ENCODE measurements at regions not wholly inside any gene's neighbourhood (a gene's known extent, or its start where the extent isn't known, plus 50 kb on each side); places are given as distances from the start of the nearest gene placed in this dataset.

DNA sequence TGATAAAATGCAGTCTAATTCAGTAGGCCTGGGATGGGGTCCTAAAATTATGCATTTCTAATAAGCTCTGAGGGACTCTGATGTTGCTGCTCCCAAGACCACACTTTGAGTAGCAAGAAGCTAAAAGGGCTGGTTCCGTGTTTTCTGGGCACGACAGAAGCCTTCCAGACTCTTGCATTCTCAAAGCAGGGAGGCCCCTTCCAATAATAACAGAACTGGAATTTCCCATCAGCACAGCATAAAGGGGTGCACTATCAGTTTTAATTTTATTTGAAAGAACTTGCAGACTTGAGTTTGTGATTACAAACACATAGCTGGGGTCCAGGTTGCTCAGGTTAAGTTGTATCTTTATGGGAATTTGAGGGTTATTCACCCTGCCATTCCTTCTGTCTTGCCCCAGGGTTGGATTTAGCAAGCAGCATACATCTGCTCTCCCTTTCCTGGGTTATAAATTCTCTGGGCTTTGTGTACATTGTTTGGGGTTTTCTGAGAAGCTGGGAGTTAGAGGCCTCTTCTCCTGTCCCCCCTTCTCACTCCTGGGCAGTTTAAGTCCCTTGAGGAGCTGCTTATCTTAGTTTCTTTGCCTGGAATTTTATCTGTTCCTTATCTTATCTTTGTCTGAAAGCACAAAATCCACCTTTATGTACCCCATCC lies 94.2 kb upstream of the SLC2A1 start:
- intact Hi-C loops (cut with micrococcal nuclease; ENCODE audit: unreplicated experiment) = no loop called here
- in situ Hi-C loops (cut with HindIII; ENCODE audit: low pct_unique_long_range_greater_than_20kb, low sequenced_read_pairs) = no loop called here
- Histone ChIP-seq H3K4me3 (ENCODE audit: low read depth in 2 of 2, low read length in 2 of 2) (no peak overlapping the region), H3K9me3 (ENCODE audit: control insufficient read depth, insufficient read depth, low read depth, low read length) (no peaks in the 10 kb centered on the region), H3K36me3 (ENCODE audit: control insufficient read depth, insufficient read depth, low read length) (no peaks in the 10 kb centered on the region), H3K4me1 (ENCODE audit: control insufficient read depth, insufficient read depth, low read length) (no peaks in the 10 kb centered on the region), H3K27ac (ENCODE audit: low read length) (no peak overlapping the region), H3K27me3 (ENCODE audit: control insufficient read depth, insufficient read depth, low read length) (no peaks in the 10 kb centered on the region)
- no TSS peak for BruUV-seq (replicated peaks)
- ATAC-seq = no peak
- POLR2A ChIA-PET = no interaction called here
- CTCF ChIA-PET = no interaction called here
- TF ChIP-seq SIN3A (IDR thresholded peaks at IDR 0.05; ENCODE audit: borderline replicate concordance, insufficient read depth, low read depth, low read length) (no peak), TCF7L2 (IDR thresholded peaks at IDR 0.05; ENCODE audit: low read depth, low read length) (no peak), CTCF (IDR thresholded peaks at IDR 0.05) (no peak), POLR2AphosphoS5 (IDR thresholded peaks at IDR 0.05; ENCODE audit: low read depth, low read length) (no peak), REST (IDR thresholded peaks at IDR 0.05; ENCODE audit: insufficient read depth in 1 of 2, low read depth in 2 of 2, low read length in 1 of 2) (no peak)
- DNase-seq (ENCODE audit: low read depth, low spot score) = no peak

- in situ Hi-C loops (cut with HindIII; ENCODE audit: low pct_unique_long_range_greater_than_20kb, low sequenced_read_pairs) = no loop called here
- CTCF ChIA-PET = no interaction called here
Measured at GRCh38 chr1:43052322-43052721, 93.7 kb upstream of the SLC2A1 start.

More at GRCh38 chr1:43052322-43052721, 93.7 kb upstream of the SLC2A1 start:
- BruUV-seq (replicated peaks) = no TSS peak
- intact Hi-C loops (cut with micrococcal nuclease; ENCODE audit: unreplicated experiment) = no loop called here
- Histone ChIP-seq H3K27ac (ENCODE audit: low read length) (no peak overlapping the region), H3K27me3 (ENCODE audit: control insufficient read depth, insufficient read depth, low read length) (no peaks in the 10 kb centered on the region), H3K4me3 (ENCODE audit: low read depth in 2 of 2, low read length in 2 of 2) (no peak overlapping the region), H3K9me3 (ENCODE audit: control insufficient read depth, insufficient read depth, low read depth, low read length) (no peaks in the 10 kb centered on the region), H3K36me3 (ENCODE audit: control insufficient read depth, insufficient read depth, low read length) (no peaks in the 10 kb centered on the region), H3K4me1 (ENCODE audit: control insufficient read depth, insufficient read depth, low read length) (no peaks in the 10 kb centered on the region)
- ATAC-seq (no peak), DNase-seq (ENCODE audit: low read depth, low spot score) (no peak)
- POLR2A ChIA-PET = no interaction called here
- TF ChIP-seq SIN3A (IDR thresholded peaks at IDR 0.05; ENCODE audit: borderline replicate concordance, insufficient read depth, low read depth, low read length) (no peak), POLR2AphosphoS5 (IDR thresholded peaks at IDR 0.05; ENCODE audit: low read depth, low read length) (no peak), REST (IDR thresholded peaks at IDR 0.05; ENCODE audit: insufficient read depth in 1 of 2, low read depth in 2 of 2, low read length in 1 of 2) (no peak)

Measured in Panc1 (cell line).